ENCODE measurements at regions not wholly inside any gene's neighbourhood (a gene's known extent, or its start where the extent isn't known, plus 50 kb on each side); places are given as distances from the start of the nearest gene placed in this dataset.

- no peak overlapping the region for H3K27ac ChIP-seq (ENCODE audit: insufficient read length, low read depth, low read length)
- no CpG with 5 or more reads among the region's 8 CpGs for WGBS (ENCODE audit: extremely low coverage, insufficient read length, low lambda C conversion rate)
- Mint-ChIP-seq H3K27me3 (ENCODE audit: low read depth) (peaks cover 53% of the 10 kb centered on the region), H3K36me3 (ENCODE audit: insufficient read depth in 1 of 3, low read depth in 3 of 3) (peaks cover 0 to 5% (median 0%) of the 10 kb centered on the region in 3 experiments; a peak in 2 of 7 replicates), H3K4me3 (no peak overlapping the region), H3K9me3 (peaks cover 0 to 3% of the 10 kb centered on the region in 2 experiments; a peak in 1 of 5 replicates), H3K27ac (peak overlapping the region in 1 of 3 experiments; percentile 94; a peak in 2 of 7 replicates), H3K4me1 (peaks cover 70 to 77% of the 10 kb centered on the region in 2 experiments)
- no peak for TF ChIP-seq CTCF (conservative IDR thresholded peaks at IDR 0.05)
- no peak overlapping the region for H3K56ac ChIP-seq (ENCODE audit: insufficient read length, low read depth, low read length)
- H2BK12ac ChIP-seq (ENCODE audit: insufficient read length, low read depth, low read length), result no peak overlapping the region
- no peak overlapping the region for H3T11ph ChIP-seq (ENCODE audit: low read length)
- H4K5ac ChIP-seq (ENCODE audit: insufficient read length, low read depth, low read length), result no peak overlapping the region
- no peaks in the 10 kb centered on the region for H3K79me2 ChIP-seq (ENCODE audit: insufficient read depth, low read length)
- H3K23me2 ChIP-seq (ENCODE audit: insufficient read length, low read depth, low read length, poor library complexity, severe bottlenecking), result no peaks in the 10 kb centered on the region
- no peak overlapping the region for H2BK15ac ChIP-seq (ENCODE audit: low read depth, low read length)
- H3K4ac ChIP-seq (ENCODE audit: low read depth, low read length), result no peak overlapping the region; the same call in 1 of the 2 replicates
- no peak overlapping the region for H2BK120ac ChIP-seq (ENCODE audit: low read depth, low read length, poor library complexity, severe bottlenecking)
- no peak overlapping the region for H3K4me2 ChIP-seq (ENCODE audit: insufficient read depth, insufficient read length, low read length)
- H3K23ac ChIP-seq (ENCODE audit: insufficient read length, low read depth, low read length), result no peak overlapping the region
- H3K14ac ChIP-seq (ENCODE audit: insufficient read depth, low read length), result no peak overlapping the region
- H2AFZ ChIP-seq (ENCODE audit: low read length), result no peak overlapping the region
- H3K79me1 ChIP-seq (ENCODE audit: insufficient read depth, low read depth, low read length, poor library complexity, severe bottlenecking), result no peaks in the 10 kb centered on the region
- no peak overlapping the region for H3K9ac ChIP-seq (ENCODE audit: extremely low read depth, insufficient read length, low read length)
- H2BK5ac ChIP-seq (ENCODE audit: insufficient read length, low read length), result no peak overlapping the region
- H3K9me3 ChIP-seq (ENCODE audit: control insufficient read depth, low read depth, low read length), result no peaks in the 10 kb centered on the region
- H3K4me1 ChIP-seq (ENCODE audit: insufficient read depth, low read length), result peaks cover 5% of the 10 kb centered on the region; the same call in 1 of the 2 replicates
- no peak for DNase-seq
- no peak overlapping the region for H2AK5ac ChIP-seq (ENCODE audit: insufficient read length, low read length)
- no peak overlapping the region for H4K8ac ChIP-seq (replicated peaks; ENCODE audit: insufficient read length, low read depth, low read length)
- H3K27me3 ChIP-seq (ENCODE audit: insufficient read depth, low read length), result no peaks in the 10 kb centered on the region
- H2BK20ac ChIP-seq (ENCODE audit: low read depth, low read length, poor library complexity, severe bottlenecking), result peak overlapping the region; percentile 91
- no peak overlapping the region for H3K18ac ChIP-seq (ENCODE audit: insufficient read length, low read depth, low read length)
- no peaks in the 10 kb centered on the region for H4K20me1 ChIP-seq (ENCODE audit: control insufficient read depth, insufficient read depth, insufficient read length)
- H4K91ac ChIP-seq (ENCODE audit: insufficient read length, low read depth, low read length), result no peak overlapping the region
Observed at GRCh38 chr3:193974191-193974652, 161.7 kb upstream of the HES1 start.

All from H9 (cell line).